Fibroblast of skin of left biceps (primary cell): ENCODE measurements at regions not wholly inside any gene's neighbourhood (a gene's known extent, or its start where the extent isn't known, plus 50 kb on each side); places are given as distances from the start of the nearest gene placed in this dataset.

Experiments
- DNase-seq, 2 experiments: peaks; one replicate each; pipeline ENCODE4 v3.0.0-alpha.2; 2013; ENCODE audit warnings: low read depth in 2 of 2

GRCh38 chr12:114253976-114254778 is 151.8 kb downstream of the TBX5 start:
- no peak for DNase-seq

DNA sequence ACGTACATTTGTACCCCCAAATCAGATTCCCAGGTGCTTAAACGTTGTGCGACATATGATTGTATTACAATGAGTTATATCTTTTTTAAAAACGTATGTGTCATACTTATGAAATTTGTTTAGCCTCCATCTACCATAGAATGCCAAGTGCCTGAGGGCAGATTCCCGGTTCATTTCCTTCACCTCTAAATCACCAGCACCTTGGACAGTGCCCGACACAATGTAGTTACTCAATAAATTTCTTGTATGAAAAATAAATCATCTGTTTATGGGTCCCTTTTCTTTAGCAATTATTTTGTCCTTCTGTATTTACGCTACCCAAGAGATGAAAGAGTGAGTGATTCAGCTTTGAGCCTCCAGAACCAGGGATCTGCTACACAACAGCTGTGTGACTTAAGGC is 157.4 kb downstream of the TBX5 start:
- DNase-seq, result no peak

DNA sequence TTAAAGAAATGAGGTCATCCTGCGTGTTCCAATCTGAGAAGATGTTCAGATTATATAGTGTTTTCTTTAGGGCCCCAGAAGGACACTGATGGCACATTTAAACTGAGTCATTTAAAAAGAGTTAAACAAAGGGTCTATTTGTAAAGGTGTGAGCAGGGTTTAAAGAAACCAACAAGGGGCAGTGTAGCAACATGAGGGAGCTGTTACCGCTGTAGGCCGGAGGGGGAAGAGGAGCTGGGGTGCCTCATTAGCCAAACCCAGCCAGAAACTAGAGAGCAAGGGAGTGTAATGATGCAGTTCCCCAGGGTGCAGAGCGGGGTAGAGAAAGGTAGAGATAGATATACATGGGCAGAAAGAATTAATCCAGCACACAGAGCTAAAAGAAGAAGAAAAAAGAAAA is 160.4 kb downstream of the TBX5 start:
- no peak for DNase-seq

DNA sequence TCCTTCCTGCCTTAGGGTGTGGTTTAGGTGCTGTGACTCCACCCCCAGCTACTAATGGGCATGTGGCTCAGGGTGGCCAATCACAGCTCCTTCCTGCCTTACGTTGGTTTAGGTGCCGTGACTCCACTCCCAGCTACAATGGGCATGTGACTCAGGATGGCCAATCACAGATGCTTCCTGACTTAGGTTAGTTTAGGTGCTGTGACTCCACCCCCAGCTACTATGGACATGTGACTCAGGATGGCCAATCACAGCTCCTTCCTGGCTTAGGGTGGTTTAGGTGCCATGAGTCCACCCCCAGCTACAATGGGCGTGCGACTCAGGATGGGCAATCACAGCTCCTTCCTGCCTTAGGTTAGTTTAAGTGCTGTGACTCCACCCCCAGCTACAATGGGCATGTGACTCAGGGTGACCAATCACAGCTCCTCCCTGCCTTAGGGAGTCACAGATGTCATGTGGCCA is 163.9 kb downstream of the TBX5 start:
- DNase-seq, result no peak

DNA sequence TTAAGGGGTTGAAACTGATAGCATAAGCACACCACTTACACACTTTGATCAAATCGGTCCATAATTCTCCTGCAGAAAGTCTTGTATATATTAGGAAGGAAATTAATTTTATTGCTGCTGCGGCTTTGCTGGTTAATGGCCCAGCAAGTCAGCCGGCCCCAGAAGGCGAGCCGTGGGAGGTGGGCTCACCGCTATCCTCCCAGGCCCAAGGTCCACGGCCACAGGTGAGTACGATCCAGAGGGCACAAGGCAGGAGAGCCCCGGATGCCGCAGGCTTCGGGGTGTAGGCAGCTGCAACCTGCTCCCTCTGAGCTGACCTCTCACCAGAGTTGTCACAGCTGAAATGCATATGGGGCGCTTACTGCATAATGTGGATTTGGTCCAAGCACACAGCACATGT is 165.7 kb downstream of the TBX5 start:
- no peak for DNase-seq

DNA sequence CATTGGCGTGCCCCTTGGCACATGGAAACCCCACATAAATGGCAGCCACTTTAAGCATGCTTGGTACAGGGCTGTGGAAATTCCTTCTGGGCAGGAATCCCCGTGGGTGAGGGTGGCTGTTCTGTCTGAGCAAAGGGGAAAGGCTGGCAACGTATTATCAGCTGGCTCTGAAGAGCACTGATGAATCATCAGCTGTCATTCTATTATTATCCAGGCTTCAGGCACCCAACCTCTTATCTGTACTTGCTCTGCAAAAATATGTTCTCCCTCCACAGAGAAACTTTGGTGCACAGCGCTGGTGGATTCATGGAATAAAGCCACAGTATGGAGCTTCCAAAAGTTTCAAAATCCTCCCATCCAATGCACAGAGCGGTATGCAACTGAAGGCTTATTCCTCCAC is 167.1 kb downstream of the TBX5 start:
- DNase-seq, result peak; percentile 9 to 12

- no peak for DNase-seq
These were observed 168.7 kb downstream of the TBX5 start for GRCh38 chr12:114237230-114237629.

- DNase-seq, result no peak
These were observed 173.8 kb downstream of the TBX5 start for GRCh38 chr12:114232187-114232586.

- no peak for DNase-seq
These were observed 176.8 kb downstream of the TBX5 start for GRCh38 chr12:114229150-114229549.

DNA sequence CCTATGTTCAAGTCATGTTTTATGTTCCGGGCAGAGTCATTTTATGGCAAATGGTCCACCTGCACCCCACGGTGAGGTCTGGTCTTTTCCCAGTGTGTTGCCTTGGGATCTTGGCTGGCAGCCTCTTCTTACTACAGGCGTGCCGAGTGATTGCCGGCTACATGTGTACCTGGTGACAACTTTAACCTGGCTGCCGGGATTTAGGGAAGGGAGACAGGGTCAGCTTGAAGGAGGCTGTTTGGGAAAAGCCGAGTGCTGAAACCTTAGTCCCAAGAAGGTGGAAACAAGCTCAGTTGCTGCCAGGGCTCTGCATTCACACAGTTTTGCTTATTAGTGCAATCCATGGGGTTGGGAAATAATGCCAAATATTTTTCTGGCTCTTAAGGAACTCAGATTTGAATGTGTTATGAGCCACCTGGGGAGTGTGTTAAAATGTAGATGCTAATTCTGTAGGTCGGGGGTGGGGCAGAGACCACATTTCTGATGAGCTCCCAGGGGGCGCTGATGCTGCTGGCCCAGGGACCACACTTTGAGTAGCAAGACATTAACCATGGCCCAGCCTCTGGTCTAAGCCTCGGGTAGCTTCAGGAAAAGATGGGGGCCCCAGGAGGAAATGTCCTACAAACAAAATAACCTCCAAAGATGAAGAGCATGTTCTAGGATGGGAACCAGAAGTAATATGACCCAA is 179.6 kb downstream of the TBX5 start:
- DNase-seq, result no peak

DNA sequence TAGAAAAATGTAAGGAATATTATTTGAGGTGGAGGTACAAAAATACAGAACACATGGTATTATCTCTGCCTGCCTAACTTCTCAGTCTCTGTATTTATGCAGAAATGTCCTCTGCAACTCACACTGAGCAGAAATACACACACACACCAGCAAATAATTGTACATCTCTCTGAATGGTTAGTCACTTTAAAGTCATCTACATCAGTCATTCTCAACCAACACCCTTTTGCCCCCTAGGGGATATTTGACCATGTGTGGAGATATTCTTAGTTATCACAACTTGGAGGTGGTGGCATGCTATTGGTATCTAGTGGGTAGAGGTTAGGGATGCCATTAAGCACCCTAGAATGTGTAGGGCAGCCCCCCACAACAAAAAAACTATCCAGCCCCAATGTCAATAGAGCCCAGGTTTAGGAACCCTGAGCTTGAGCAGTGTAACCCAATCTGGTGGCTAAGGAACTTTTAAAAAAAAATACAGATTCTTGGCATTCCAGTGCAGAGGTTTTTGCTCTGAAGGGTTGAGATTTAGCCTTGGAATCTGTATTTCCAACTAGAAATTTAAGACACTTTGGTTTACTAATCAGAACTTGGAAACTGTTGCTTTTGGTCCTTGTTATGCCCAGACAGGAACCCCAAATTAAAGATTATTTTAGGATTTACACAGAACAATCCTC is 183.8 kb downstream of the TBX5 start:
- DNase-seq, result no peak

DNA sequence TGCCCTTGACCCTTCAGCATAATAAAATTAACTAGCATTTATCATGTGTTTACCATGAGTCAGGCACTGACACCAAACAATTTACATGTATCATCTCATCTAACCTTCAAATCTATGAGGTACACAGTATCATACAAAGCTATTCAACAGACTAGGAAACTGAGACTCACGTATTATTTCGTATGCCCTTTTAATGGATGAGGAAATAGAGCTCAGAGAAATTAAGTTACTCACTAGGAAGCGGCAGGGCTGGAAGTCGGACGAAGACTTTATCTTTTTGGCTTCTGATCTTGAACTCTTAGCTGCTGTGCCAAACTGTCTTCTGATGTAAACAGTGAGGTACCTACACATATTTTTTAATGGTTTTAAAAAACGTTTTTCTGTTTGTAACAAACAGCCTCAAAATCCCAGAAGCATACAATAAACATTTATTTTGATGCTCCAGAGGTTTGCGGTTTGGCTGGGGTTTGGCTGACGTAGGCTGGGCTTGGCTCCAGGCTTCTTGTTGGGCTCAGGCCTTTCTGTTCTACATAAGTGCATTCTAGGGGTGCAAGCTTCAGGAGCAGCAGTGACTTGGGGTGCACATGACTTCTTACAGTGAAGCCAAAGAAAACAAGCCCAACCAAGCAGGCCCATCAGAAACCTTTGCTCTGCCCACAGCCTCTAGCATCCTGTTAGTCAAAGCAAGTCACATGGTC is 184.7 kb downstream of the TBX5 start:
- no peak for DNase-seq

- no peak for DNase-seq
These were observed 185.6 kb downstream of the TBX5 start for GRCh38 chr12:114220311-114220710.

GRCh38 chr12:114218136-114218535 is 187.8 kb downstream of the TBX5 start:
- DNase-seq, result no peak

GRCh38 chr12:114215746-114216145 is 190.2 kb downstream of the TBX5 start:
- DNase-seq, result no peak

DNA sequence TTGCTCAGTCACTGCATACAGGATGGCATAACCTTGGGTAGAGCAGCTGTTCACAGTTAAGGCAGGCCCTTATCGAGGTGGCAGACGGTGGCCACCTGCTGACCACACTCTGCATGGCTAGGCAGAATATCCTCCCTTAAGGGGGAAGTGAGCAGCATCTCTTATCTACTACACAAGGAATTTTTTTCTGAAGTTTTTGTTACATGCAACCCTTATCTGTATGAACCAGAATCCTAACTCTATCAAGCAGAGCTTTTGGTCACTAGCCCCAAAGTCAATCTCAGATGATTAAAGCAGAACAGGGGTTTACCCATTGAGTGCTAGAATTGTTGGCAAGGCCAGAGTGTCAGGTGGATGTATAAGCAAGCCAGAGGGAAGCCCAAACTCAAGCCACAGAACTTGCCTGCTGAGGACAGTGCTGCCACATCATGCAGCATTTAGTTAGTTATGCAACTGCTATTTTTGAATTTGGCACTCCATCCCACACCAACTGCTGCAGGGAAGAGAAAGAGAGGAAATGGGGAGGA is 192.8 kb downstream of the TBX5 start:
- no peak for DNase-seq

DNA sequence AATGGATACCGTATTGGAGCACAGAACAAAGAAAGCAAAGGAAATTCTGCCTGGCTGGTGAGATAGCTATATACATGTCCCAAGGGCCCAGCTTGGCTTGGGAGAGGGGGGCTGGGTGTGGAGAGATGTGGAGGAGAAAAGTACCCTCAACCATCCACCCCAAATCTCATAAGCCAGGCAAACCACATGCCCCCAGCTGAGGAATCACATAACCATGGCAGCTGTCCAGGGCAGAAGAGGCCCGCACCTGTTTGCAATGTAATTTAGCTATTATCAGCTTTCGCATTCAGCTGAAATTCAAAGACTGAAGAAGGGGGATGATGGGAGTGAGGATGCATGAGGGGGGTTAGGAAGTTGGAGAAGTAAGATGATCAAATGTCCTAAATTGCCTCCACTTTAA is 196.1 kb downstream of the TBX5 start:
- DNase-seq, result no peak

DNA sequence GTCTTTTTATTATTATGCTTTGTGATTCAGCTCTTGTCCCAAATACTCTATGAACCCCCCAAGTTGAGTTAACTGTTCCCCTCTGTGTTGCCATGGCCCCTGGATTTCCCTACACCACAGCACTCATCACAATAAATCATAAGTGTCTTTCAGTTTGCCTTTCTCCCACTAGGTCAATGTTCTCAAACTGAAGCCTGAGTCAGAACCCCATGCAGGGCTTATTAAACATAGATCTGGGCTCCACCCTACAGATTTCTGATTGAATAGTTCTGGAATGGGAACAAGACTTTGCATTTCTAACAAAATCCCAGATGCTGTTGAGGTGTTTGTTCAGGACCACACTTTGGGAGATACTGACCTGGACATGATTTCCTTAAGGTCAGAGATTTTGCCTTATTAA is 199.4 kb downstream of the TBX5 start:
- DNase-seq, result no peak

GRCh38 chr12:114201794-114202193 is 204.2 kb downstream of the TBX5 start:
- no peak for DNase-seq

GRCh38 chr12:114194956-114195355 is 211.0 kb downstream of the TBX5 start:
- DNase-seq, result no peak

DNA sequence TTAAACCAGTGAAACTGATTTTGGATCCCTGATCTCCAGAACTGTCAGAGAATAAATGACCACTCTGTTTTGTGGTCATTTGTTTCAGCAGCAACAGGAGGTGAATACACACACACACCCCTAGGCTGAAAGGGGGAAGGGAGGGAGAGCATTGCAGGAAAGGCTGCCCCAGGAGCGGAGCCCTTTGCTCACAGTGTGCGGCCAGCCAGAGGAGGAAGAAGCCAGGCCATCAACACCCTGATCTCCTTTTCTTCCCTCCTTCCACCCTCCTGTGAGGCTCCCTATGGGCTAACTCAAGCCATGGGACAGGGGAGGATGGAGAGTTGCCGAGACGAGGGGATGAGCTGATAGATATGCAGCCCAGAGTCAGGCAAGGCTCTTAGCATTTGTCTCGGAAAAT is 211.9 kb downstream of the TBX5 start:
- DNase-seq, result no peak

DNA sequence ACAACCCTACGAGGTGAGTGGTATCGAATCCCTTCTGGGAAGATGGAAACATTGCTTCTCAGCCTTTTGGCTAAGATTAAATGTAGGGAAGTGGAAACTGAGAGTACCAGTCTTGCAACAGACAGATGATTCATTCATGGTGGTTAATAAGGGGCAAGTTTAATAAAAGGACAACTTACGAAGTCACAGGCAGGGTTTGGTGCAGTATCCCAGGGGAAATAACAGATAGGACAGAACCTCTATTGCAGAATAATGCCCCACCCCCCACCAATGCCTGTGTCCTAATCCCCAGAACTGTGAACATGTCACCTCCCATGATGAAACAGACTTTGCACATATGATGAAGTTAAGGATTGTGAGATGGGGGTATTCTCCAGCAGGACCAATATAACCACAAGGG is 212.5 kb downstream of the TBX5 start:
- DNase-seq, result no peak
